H9 (cell line): ENCODE measurements at regions not wholly inside any gene's neighbourhood (a gene's known extent, or its start where the extent isn't known, plus 50 kb on each side); places are given as distances from the start of the nearest gene placed in this dataset.

ENCODE experiments used
- DNase-seq: peaks from one replicate; pipeline ENCODE4 v3.0.0-alpha.2; 2017
- H2AFZ ChIP-seq: one replicate; pipeline ENCODE4 v1.6.1; 2013; ENCODE audit warnings: mild to moderate bottlenecking, low read length, control low read depth, moderate library complexity
- H2AK5ac ChIP-seq: 2 replicates; pipeline ENCODE4 v1.6.1; 2013; ENCODE audit warnings: low read length, control low read depth, mixed read lengths; ENCODE audit not compliant: insufficient read length
- H2BK120ac ChIP-seq: one replicate; pipeline ENCODE4 v1.6.1; 2013; ENCODE audit warnings: low read depth, mild to moderate bottlenecking, low read length, control low read depth, inconsistent platforms; ENCODE audit not compliant: poor library complexity, severe bottlenecking
- H2BK12ac ChIP-seq: 2 replicates; pipeline ENCODE4 v1.6.1; 2013; ENCODE audit warnings: low read length, control low read depth, mixed read lengths, low read depth; ENCODE audit not compliant: insufficient read length
- H2BK15ac ChIP-seq: 2 replicates; pipeline ENCODE4 v1.6.1; 2013; ENCODE audit warnings: low read depth, low read length, control low read depth
- H2BK20ac ChIP-seq: one replicate; pipeline ENCODE4 v1.6.1; 2013; ENCODE audit warnings: low read depth, mild to moderate bottlenecking, low read length, control low read depth, inconsistent platforms; ENCODE audit not compliant: poor library complexity, severe bottlenecking
- H2BK5ac ChIP-seq: 2 replicates; pipeline ENCODE4 v1.6.1; 2013; ENCODE audit warnings: low read length, control low read depth, mixed read lengths; ENCODE audit not compliant: insufficient read length
- H3K14ac ChIP-seq: 2 replicates; pipeline ENCODE4 v1.6.1; 2013; ENCODE audit warnings: low read length, control low read depth; ENCODE audit not compliant: insufficient read depth
- H3K18ac ChIP-seq: 2 replicates; pipeline ENCODE4 v1.6.1; 2013; ENCODE audit warnings: low read depth, mild to moderate bottlenecking, mixed read lengths, low read length, control low read depth; ENCODE audit not compliant: insufficient read length
- H3K23ac ChIP-seq: 2 replicates; pipeline ENCODE4 v1.6.1; 2013; ENCODE audit warnings: low read length, control low read depth, mixed read lengths, low read depth; ENCODE audit not compliant: insufficient read length
- H3K23me2 ChIP-seq: 2 replicates; pipeline ENCODE4 v1.6.1; 2013; ENCODE audit warnings: low read depth, mild to moderate bottlenecking, mixed read lengths, low read length, control low read depth; ENCODE audit not compliant: insufficient read length, poor library complexity, severe bottlenecking
- H3K27ac ChIP-seq: 2 replicates; pipeline ENCODE4 v1.5.1; 2013; ENCODE audit warnings: low read length, control low read depth, mixed read lengths, low read depth; ENCODE audit not compliant: insufficient read length
- H3K27me3 ChIP-seq: 2 replicates; pipeline ENCODE4 v1.6.1; 2013; ENCODE audit warnings: low read length, control low read depth, inconsistent platforms; ENCODE audit not compliant: insufficient read depth
- H3K4ac ChIP-seq: 2 replicates; pipeline ENCODE4 v1.6.1; 2013; ENCODE audit warnings: low read depth, mild to moderate bottlenecking, control low read depth, inconsistent platforms, low read length, moderate library complexity
- H3K4me1 ChIP-seq: 2 replicates; pipeline ENCODE4 v1.6.1; 2013; ENCODE audit warnings: low read length, control low read depth, inconsistent platforms; ENCODE audit not compliant: insufficient read depth
- H3K4me2 ChIP-seq: 2 replicates; pipeline ENCODE4 v1.6.1; 2013; ENCODE audit warnings: low read length, control low read depth, mixed read lengths; ENCODE audit not compliant: insufficient read length, insufficient read depth
- H3K56ac ChIP-seq: 2 replicates; pipeline ENCODE4 v1.6.1; 2013; ENCODE audit warnings: low read depth, mild to moderate bottlenecking, mixed read lengths, low read length, control low read depth; ENCODE audit not compliant: insufficient read length
- H3K79me1 ChIP-seq: 2 replicates; pipeline ENCODE4 v1.6.1; 2013; ENCODE audit warnings: low read depth, mild to moderate bottlenecking, moderate library complexity, low read length, control low read depth, inconsistent platforms; ENCODE audit not compliant: insufficient read depth, poor library complexity, severe bottlenecking
- H3K79me2 ChIP-seq: 2 replicates; pipeline ENCODE4 v1.6.1; 2013; ENCODE audit warnings: low read length, control low read depth, inconsistent platforms; ENCODE audit not compliant: insufficient read depth
- H3K9ac ChIP-seq: 2 replicates; pipeline ENCODE4 v1.6.1; 2013; ENCODE audit warnings: low read length, control low read depth, mixed read lengths; ENCODE audit not compliant: insufficient read length; ENCODE audit errors: extremely low read depth
- H3K9me3 ChIP-seq: one replicate; pipeline ENCODE4 v1.6.1; 2013; ENCODE audit warnings: low read depth, low read length, inconsistent platforms; ENCODE audit not compliant: control insufficient read depth
- H3T11ph ChIP-seq: one replicate; pipeline ENCODE4 v1.6.1; 2013; ENCODE audit warnings: mild to moderate bottlenecking, low read length, control low read depth, inconsistent platforms
- H4K20me1 ChIP-seq: one replicate; pipeline ENCODE4 v1.6.1; 2013; ENCODE audit not compliant: control insufficient read depth, insufficient read length, insufficient read depth
- H4K5ac ChIP-seq: 2 replicates; pipeline ENCODE4 v1.6.1; 2013; ENCODE audit warnings: low read depth, mild to moderate bottlenecking, mixed read lengths, low read length, control low read depth; ENCODE audit not compliant: insufficient read length
- H4K8ac ChIP-seq: replicated peaks from 2 replicates; pipeline ENCODE4 v1.6.1; 2013; ENCODE audit warnings: low read length, control low read depth, mixed read lengths, low read depth; ENCODE audit not compliant: insufficient read length
- H4K91ac ChIP-seq: 2 replicates; pipeline ENCODE4 v1.6.1; 2013; ENCODE audit warnings: low read depth, mild to moderate bottlenecking, moderate library complexity, mixed read lengths, low read length, control low read depth; ENCODE audit not compliant: insufficient read length
- H3K27ac Mint-ChIP-seq, 3 experiments: 2 replicates in 2 of 3; 3 replicates in 1 of 3; pipeline ENCODE4 v1.8.0; 2020 to 2021; ENCODE audit warnings: mixed read lengths in 3 of 3, mild to moderate bottlenecking in 1 of 3, moderate library complexity in 1 of 3
- H3K27me3 Mint-ChIP-seq: 2 replicates; pipeline ENCODE4 v1.8.0; 2021; ENCODE audit warnings: low read depth, mild to moderate bottlenecking, moderate library complexity, mixed read lengths
- H3K36me3 Mint-ChIP-seq, 3 experiments: 2 replicates in 2 of 3; 3 replicates in 1 of 3; pipeline ENCODE4 v1.8.0; 2020 to 2021; ENCODE audit warnings: low read depth in 3 of 3, mixed read lengths in 3 of 3; ENCODE audit not compliant: insufficient read depth in 1 of 3
- H3K4me1 Mint-ChIP-seq, 2 experiments: 2 replicates each; pipeline ENCODE4 v1.8.0; 2020; ENCODE audit warnings: mixed read lengths in 2 of 2
- H3K4me3 Mint-ChIP-seq, 2 experiments: 2 replicates in 1 of 2; 3 replicates in 1 of 2; pipeline ENCODE4 v1.8.0; 2020 to 2021; ENCODE audit warnings: mild to moderate bottlenecking in 2 of 2, mixed read lengths in 2 of 2, moderate library complexity in 1 of 2
- H3K9me3 Mint-ChIP-seq, 2 experiments: 2 replicates in 1 of 2; 3 replicates in 1 of 2; pipeline ENCODE4 v1.8.0; 2020; ENCODE audit warnings: mild to moderate bottlenecking in 2 of 2, mixed read lengths in 2 of 2, moderate library complexity in 1 of 2
- CTCF ChIP-seq: fragments of 200-600 bp; sonication (generic); conservative IDR thresholded peaks from 3 replicates; pipeline ENCODE4 v1.8.0; 2021; ENCODE audit warnings: antibody characterized with exemption, mild to moderate bottlenecking
- WGBS: extraction: QIAGEN DNeasy Blood & Tissue Kit; methylation state at CpG from one replicate; pipeline ENCODE4 v1.1.7; 2013; ENCODE audit warnings: missing lambda C conversion rate, low lambda C conversion rate, mixed read lengths; ENCODE audit not compliant: insufficient read length; ENCODE audit errors: extremely low coverage; 5-methylcytosine and 5-hydroxymethylcytosine counted together

- Histone ChIP-seq H3K9ac (no peak overlapping the region), H4K8ac (no peak overlapping the region), H3T11ph (no peak overlapping the region), H3K4me1 (no peaks in the 10 kb centered on the region), H3K27me3 (no peaks in the 10 kb centered on the region), H3K23me2 (no peaks in the 10 kb centered on the region), H3K79me1 (no peaks in the 10 kb centered on the region), H4K91ac (no peak overlapping the region), H2BK5ac (no peak overlapping the region), H2AK5ac (no peak overlapping the region), H2BK120ac (no peak overlapping the region), H2AFZ (no peak overlapping the region), H2BK12ac (no peak overlapping the region), H2BK20ac (no peak overlapping the region), H3K23ac (no peak overlapping the region), H3K18ac (no peak overlapping the region), H4K20me1 (no peaks in the 10 kb centered on the region), H3K9me3 (no peaks in the 10 kb centered on the region), H3K56ac (no peak overlapping the region), H3K4me2 (no peak overlapping the region), H3K79me2 (no peaks in the 10 kb centered on the region), H3K4ac (no peak overlapping the region), H3K14ac (no peak overlapping the region), H4K5ac (no peak overlapping the region), H3K27ac (no peak overlapping the region), H2BK15ac (no peak overlapping the region)
- no peak for DNase-seq
- Mint-ChIP-seq H3K9me3 (no peaks in the 10 kb centered on the region), H3K27ac (no peak overlapping the region), H3K4me1 (no peaks in the 10 kb centered on the region), H3K36me3 (no peaks in the 10 kb centered on the region), H3K27me3 (no peaks in the 10 kb centered on the region), H3K4me3 (no peak overlapping the region)
- WGBS = no CpG with 5 or more reads among the region's 3 CpGs
- TF ChIP-seq CTCF = peak; percentile 47; the same call in 2 of the 3 replicates
These were observed 737.6 kb downstream of the NTRK3 start for GRCh38 chr15:87518957-87519356.
